ENCODE measurements at regions not wholly inside any gene's neighbourhood (a gene's known extent, or its start where the extent isn't known, plus 50 kb on each side); places are given as distances from the start of the nearest gene placed in this dataset.

DNA sequence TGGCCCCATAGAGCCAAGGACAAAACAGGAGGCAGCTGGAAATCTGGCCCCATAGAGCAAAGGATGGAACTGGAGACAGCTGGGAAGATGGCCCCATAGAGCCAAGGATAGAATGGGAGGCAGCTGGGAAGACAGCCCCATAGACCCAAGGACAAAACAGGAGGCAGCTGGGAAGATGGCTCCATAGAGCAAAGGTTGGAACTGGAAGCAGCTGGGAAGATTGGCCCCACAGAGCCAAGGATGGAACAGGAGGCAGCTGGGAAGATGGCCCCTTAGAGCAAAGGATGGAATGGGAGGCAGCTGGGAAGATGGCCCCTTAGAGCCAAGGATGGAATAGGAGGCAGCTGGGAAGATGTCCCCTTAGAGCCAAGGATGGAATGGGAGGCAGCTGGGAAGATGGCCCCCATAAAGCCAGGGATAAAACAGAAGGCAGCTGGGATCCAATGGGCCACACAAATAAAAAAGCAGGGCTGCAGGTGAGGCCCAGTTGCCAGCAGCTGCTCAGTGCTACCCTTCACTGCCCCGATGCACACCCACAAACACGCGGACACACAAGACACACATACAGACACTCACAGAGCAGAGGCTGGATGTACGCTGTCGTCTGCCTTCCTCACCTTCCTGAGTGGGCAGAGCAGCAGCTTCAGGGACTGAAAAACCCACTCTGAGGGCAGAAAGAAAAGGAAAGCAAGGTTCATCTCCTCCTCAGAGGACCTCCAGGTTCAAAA, 505.4 kb upstream of the MYT1L start:
- DNase-seq (ENCODE audit: low spot score, unreplicated experiment) = no peak
- peaks cover 14% of the 10 kb centered on the region for H3K27me3 Mint-ChIP-seq
- no peaks in the 10 kb centered on the region for H3K9me3 Mint-ChIP-seq (ENCODE audit: low read depth)
- no peak overlapping the region for H3K4me3 Mint-ChIP-seq (ENCODE audit: low read depth)
- H3K27ac Mint-ChIP-seq = no peak overlapping the region
- no peaks in the 10 kb centered on the region for H3K36me3 Mint-ChIP-seq (ENCODE audit: insufficient read depth)
- TF ChIP-seq, protein P1, sequence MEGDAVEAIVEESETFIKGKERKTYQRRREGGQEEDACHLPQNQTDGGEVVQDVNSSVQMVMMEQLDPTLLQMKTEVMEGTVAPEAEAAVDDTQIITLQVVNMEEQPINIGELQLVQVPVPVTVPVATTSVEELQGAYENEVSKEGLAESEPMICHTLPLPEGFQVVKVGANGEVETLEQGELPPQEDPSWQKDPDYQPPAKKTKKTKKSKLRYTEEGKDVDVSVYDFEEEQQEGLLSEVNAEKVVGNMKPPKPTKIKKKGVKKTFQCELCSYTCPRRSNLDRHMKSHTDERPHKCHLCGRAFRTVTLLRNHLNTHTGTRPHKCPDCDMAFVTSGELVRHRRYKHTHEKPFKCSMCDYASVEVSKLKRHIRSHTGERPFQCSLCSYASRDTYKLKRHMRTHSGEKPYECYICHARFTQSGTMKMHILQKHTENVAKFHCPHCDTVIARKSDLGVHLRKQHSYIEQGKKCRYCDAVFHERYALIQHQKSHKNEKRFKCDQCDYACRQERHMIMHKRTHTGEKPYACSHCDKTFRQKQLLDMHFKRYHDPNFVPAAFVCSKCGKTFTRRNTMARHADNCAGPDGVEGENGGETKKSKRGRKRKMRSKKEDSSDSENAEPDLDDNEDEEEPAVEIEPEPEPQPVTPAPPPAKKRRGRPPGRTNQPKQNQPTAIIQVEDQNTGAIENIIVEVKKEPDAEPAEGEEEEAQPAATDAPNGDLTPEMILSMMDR (IDR thresholded peaks at IDR 0.05; ENCODE audit: unreplicated experiment) = no peak
- H3K4me1 Mint-ChIP-seq (ENCODE audit: low read depth) = no peaks in the 10 kb centered on the region

DNA sequence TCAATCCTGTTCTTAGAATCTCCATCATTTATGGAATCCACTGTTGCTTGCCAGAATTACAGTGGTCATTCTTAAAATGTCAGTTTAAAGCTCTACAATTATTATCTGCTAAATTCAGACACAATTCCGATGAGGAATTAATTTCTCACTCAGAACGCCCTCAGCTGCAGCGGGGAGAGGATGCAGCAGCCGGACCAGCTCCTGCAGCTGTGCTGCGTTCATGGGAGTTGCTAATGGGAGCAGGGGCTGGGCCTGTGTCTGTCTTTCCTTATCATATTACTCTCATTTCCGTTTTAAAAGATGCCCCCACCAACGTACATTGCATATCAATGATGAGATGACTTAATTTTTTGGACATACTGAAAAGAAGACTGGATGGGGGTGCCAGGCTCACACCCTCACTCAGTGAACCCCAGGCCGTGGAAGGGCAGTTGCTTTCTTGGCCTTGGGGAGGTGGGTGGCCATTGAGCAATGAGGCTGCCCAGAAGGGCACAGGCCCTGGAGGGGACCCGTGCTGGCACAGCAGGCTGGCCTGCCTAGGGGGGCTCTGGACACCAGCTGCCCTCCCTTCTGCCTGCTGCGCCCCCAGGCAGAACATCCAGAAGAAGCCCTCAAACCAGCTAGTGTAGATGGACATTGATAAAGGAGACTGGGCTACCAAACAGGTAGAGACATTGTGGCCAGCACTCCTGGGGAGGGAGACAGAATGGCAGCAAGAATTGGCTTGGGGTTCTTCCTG, 503.6 kb upstream of the MYT1L start:
- H3K36me3 Mint-ChIP-seq (ENCODE audit: insufficient read depth) = no peaks in the 10 kb centered on the region
- no peaks in the 10 kb centered on the region for H3K9me3 Mint-ChIP-seq (ENCODE audit: low read depth)
- DNase-seq (ENCODE audit: low spot score, unreplicated experiment) = no peak
- peaks cover 23% of the 10 kb centered on the region for H3K27me3 Mint-ChIP-seq
- TF ChIP-seq, protein P1 (IDR thresholded peaks at IDR 0.05; ENCODE audit: unreplicated experiment) = no peak
- H3K4me1 Mint-ChIP-seq (ENCODE audit: low read depth) = no peaks in the 10 kb centered on the region
- no peak overlapping the region for H3K27ac Mint-ChIP-seq
- no peak overlapping the region for H3K4me3 Mint-ChIP-seq (ENCODE audit: low read depth)

GRCh38 chr2:2834105-2834504, 503.0 kb upstream of the MYT1L start:
- no peak for DNase-seq (ENCODE audit: low spot score, unreplicated experiment)
- TF ChIP-seq, protein P1 (IDR thresholded peaks at IDR 0.05; ENCODE audit: unreplicated experiment) = no peak
- H3K4me1 Mint-ChIP-seq (ENCODE audit: low read depth) = no peaks in the 10 kb centered on the region
- no peak overlapping the region for H3K4me3 Mint-ChIP-seq (ENCODE audit: low read depth)
- peaks cover 23% of the 10 kb centered on the region for H3K27me3 Mint-ChIP-seq
- H3K36me3 Mint-ChIP-seq (ENCODE audit: insufficient read depth) = no peaks in the 10 kb centered on the region
- no peaks in the 10 kb centered on the region for H3K9me3 Mint-ChIP-seq (ENCODE audit: low read depth)
- no peak overlapping the region for H3K27ac Mint-ChIP-seq

- Mint-ChIP-seq H3K27me3 (peaks cover 18% of the 10 kb centered on the region), H3K27ac (no peak overlapping the region), H3K9me3 (ENCODE audit: low read depth) (no peaks in the 10 kb centered on the region), H3K4me1 (ENCODE audit: low read depth) (no peaks in the 10 kb centered on the region), H3K36me3 (ENCODE audit: insufficient read depth) (no peaks in the 10 kb centered on the region), H3K4me3 (ENCODE audit: low read depth) (no peak overlapping the region)
- TF ChIP-seq, protein P1 (IDR thresholded peaks at IDR 0.05; ENCODE audit: unreplicated experiment) = no peak
- no peak for DNase-seq (ENCODE audit: low spot score, unreplicated experiment)
Observed at GRCh38 chr2:2832657-2833056, 501.6 kb upstream of the MYT1L start.

- Mint-ChIP-seq H3K9me3 (ENCODE audit: low read depth) (no peaks in the 10 kb centered on the region), H3K27ac (no peak overlapping the region), H3K4me1 (ENCODE audit: low read depth) (no peaks in the 10 kb centered on the region), H3K4me3 (ENCODE audit: low read depth) (no peak overlapping the region), H3K36me3 (ENCODE audit: insufficient read depth) (no peaks in the 10 kb centered on the region), H3K27me3 (peaks cover 18% of the 10 kb centered on the region)
- no peak for DNase-seq (ENCODE audit: low spot score, unreplicated experiment)
- TF ChIP-seq, protein P1 (IDR thresholded peaks at IDR 0.05; ENCODE audit: unreplicated experiment) = no peak
Observed at GRCh38 chr2:2831633-2832032, 500.6 kb upstream of the MYT1L start.

Data from progenitor cell of endocrine pancreas (in vitro differentiated cells).